PC-3 (cell line): ENCODE measurements at regions not wholly inside any gene's neighbourhood (a gene's known extent, or its start where the extent isn't known, plus 50 kb on each side); places are given as distances from the start of the nearest gene placed in this dataset.
A peak's percentile ranks its signal among the peaks of the same experiment; 100 is the strongest.

ENCODE experiments used
- ATAC-seq: fragments of 200-7000 bp; cut with Tn5 transposase; 2 replicates; pipeline ENCODE4 v1.9.1; 2020; ENCODE audit warnings: mild to moderate bottlenecking, moderate library complexity
- BruUV-seq: library from RNA; stranded (reverse); fragments of 400-500 nt; replicated peaks from 2 replicates; lab custom pipeline; 2021; lab: Mats Ljungman, UMichigan
- CTCF ChIA-PET: fragments of 300-600 bp; sonication (Branson Sonifier 250); formaldehyde crosslinking; loops from one replicate; lab custom pipeline; 2022; ENCODE audit warnings: antibody characterized with exemption; lab: Charles Lee
- POLR2A ChIA-PET: fragments of 300-600 bp; sonication (Branson Sonifier 250); formaldehyde crosslinking; loops from one replicate; lab custom pipeline; 2022; ENCODE audit warnings: antibody characterized with exemption; ENCODE audit not compliant: unreplicated experiment; lab: Charles Lee
- DNase-seq: peaks from one replicate; pipeline ENCODE4 v3.0.0-alpha.2; 2015
- H2AFZ ChIP-seq: fragments of 300-600 bp; sonication (generic); 2 replicates; pipeline ENCODE4 v1.6.0; 2016; ENCODE audit warnings: antibody characterized with exemption, low read length
- H3F3A ChIP-seq: fragments of 300-600 bp; sonication (generic); one replicate; pipeline ENCODE4 v1.6.0; 2017; ENCODE audit warnings: antibody characterized with exemption, low read length, control low read depth, mild to moderate bottlenecking; ENCODE audit not compliant: unreplicated experiment
- H3K27ac ChIP-seq: fragments of 300-600 bp; sonication (generic); 2 replicates; pipeline ENCODE4 v1.5.1; 2016; ENCODE audit warnings: mild to moderate bottlenecking, low read length
- H3K27me3 ChIP-seq: fragments of 300-600 bp; sonication (generic); 2 replicates; pipeline ENCODE4 v1.6.1; 2016; ENCODE audit warnings: low read length, mixed read lengths
- H3K36me3 ChIP-seq: fragments of 300-600 bp; sonication (generic); 2 replicates; pipeline ENCODE4 v1.6.1; 2016; ENCODE audit warnings: low read depth, mixed run types, low read length, mixed read lengths
- H3K4me1 ChIP-seq: fragments of 300-600 bp; sonication (generic); 2 replicates; pipeline ENCODE4 v1.5.1; 2016; ENCODE audit warnings: low read length; ENCODE audit not compliant: insufficient read depth
- H3K4me2 ChIP-seq: fragments of 300-600 bp; sonication (generic); 2 replicates; pipeline ENCODE4 v1.6.0; 2016; ENCODE audit warnings: low read length
- H3K4me3 ChIP-seq: fragments of 300-600 bp; sonication (generic); 2 replicates; pipeline ENCODE4 v1.5.1; 2016; ENCODE audit warnings: mild to moderate bottlenecking, low read length, mixed read lengths
- H3K79me2 ChIP-seq: fragments of 300-600 bp; sonication (generic); 2 replicates; pipeline ENCODE4 v1.6.1; 2017; ENCODE audit warnings: low read length, mixed read lengths
- H3K9ac ChIP-seq: fragments of 300-600 bp; sonication (generic); 2 replicates; pipeline ENCODE4 v1.6.0; 2016; ENCODE audit warnings: mild to moderate bottlenecking, low read length
- H3K9me2 ChIP-seq: fragments of 300-600 bp; sonication (generic); replicated peaks from 2 replicates; pipeline ENCODE4 v1.6.1; 2016; ENCODE audit warnings: mixed run types, low read length, mixed read lengths
- H3K9me3 ChIP-seq: fragments of 300-600 bp; sonication (generic); 2 replicates; pipeline ENCODE4 v1.6.1; 2016; ENCODE audit warnings: low read length, mixed read lengths
- H4K20me1 ChIP-seq: fragments of 300-600 bp; sonication (generic); 2 replicates; pipeline ENCODE4 v1.6.1; 2016; ENCODE audit warnings: low read length, mixed read lengths
- CTCF ChIP-seq: fragments of 300-600 bp; sonication (generic); conservative IDR thresholded peaks from 2 replicates; pipeline ENCODE4 v1.5.1; 2017; ENCODE audit warnings: antibody characterized with exemption, low read depth, mild to moderate bottlenecking, low read length
- EZH2 ChIP-seq: fragments of 300-600 bp; sonication (generic); IDR thresholded peaks from one replicate; pipeline ENCODE4 v1.6.1; 2017; ENCODE audit warnings: antibody characterized with exemption, mild to moderate bottlenecking, low read length; ENCODE audit not compliant: unreplicated experiment
- EZH2phosphoT487 ChIP-seq: fragments of 300-600 bp; sonication (generic); IDR thresholded peaks from 2 replicates; pipeline ENCODE4 v1.6.1; 2018; ENCODE audit warnings: mild to moderate bottlenecking, antibody characterized with exemption, low read length, borderline replicate concordance
- intact Hi-C: fragments of 100-400 bp; cut with micrococcal nuclease; formaldehyde crosslinking; loops from 2 replicates; pipeline ENCODE4 v1.9.0; 2023

GRCh38 chr5:109961751-109962150 lies 272.0 kb downstream of the MAN2A1 start:
- ChIA-PET POLR2A (no interaction called here), CTCF (no interaction called here)
- ATAC-seq (no peak), DNase-seq (no peak)
- no peak overlapping the region for H3K4me3 ChIP-seq
- no peak overlapping the region for H3K4me2 ChIP-seq
- no TSS peak for BruUV-seq
- no peaks in the 10 kb centered on the region for H3K9me2 ChIP-seq
- H3K9me3 ChIP-seq = no peaks in the 10 kb centered on the region
- no peaks in the 10 kb centered on the region for H3K36me3 ChIP-seq
- H3K4me1 ChIP-seq = no peaks in the 10 kb centered on the region
- no peaks in the 10 kb centered on the region for H3F3A ChIP-seq
- no peak overlapping the region for H3K9ac ChIP-seq
- H3K27me3 ChIP-seq = no peaks in the 10 kb centered on the region
- intact Hi-C loops = no loop called here
- H3K27ac ChIP-seq = no peak overlapping the region
- H4K20me1 ChIP-seq = no peaks in the 10 kb centered on the region
- H3K79me2 ChIP-seq = no peaks in the 10 kb centered on the region
- no peak for TF ChIP-seq EZH2phosphoT487
- no peak for TF ChIP-seq CTCF
- no peak for TF ChIP-seq EZH2
- no peak overlapping the region for H2AFZ ChIP-seq

- H3K4me1 ChIP-seq = no peaks in the 10 kb centered on the region
- no peak overlapping the region for H3K9ac ChIP-seq
- H4K20me1 ChIP-seq = no peaks in the 10 kb centered on the region
- no peaks in the 10 kb centered on the region for H3K9me2 ChIP-seq
- ChIA-PET POLR2A (no interaction called here), CTCF (no interaction called here)
- H3K4me2 ChIP-seq = no peak overlapping the region
- H3F3A ChIP-seq = no peaks in the 10 kb centered on the region
- intact Hi-C loops = no loop called here
- no peaks in the 10 kb centered on the region for H3K27me3 ChIP-seq
- no peaks in the 10 kb centered on the region for H3K36me3 ChIP-seq
- BruUV-seq = no TSS peak
- no peak overlapping the region for H3K27ac ChIP-seq
- no peaks in the 10 kb centered on the region for H3K79me2 ChIP-seq
- ATAC-seq (no peak), DNase-seq (no peak)
- TF ChIP-seq EZH2 = no peak
- TF ChIP-seq CTCF = no peak
- no peak for TF ChIP-seq EZH2phosphoT487
- no peak overlapping the region for H2AFZ ChIP-seq
- no peak overlapping the region for H3K4me3 ChIP-seq
- H3K9me3 ChIP-seq = no peaks in the 10 kb centered on the region
Measured at GRCh38 chr5:109962882-109963603, 273.3 kb downstream of the MAN2A1 start.

- BruUV-seq = no TSS peak
Measured at GRCh38 chr5:109964136-109964535, 274.4 kb downstream of the MAN2A1 start.

More at GRCh38 chr5:109964136-109964535, 274.4 kb downstream of the MAN2A1 start:
- no peak overlapping the region for H3K4me2 ChIP-seq
- no peaks in the 10 kb centered on the region for H3K36me3 ChIP-seq
- H3K9me3 ChIP-seq = no peaks in the 10 kb centered on the region
- H3K79me2 ChIP-seq = no peaks in the 10 kb centered on the region
- ChIA-PET CTCF (no interaction called here), POLR2A (no interaction called here)
- no peak overlapping the region for H3K9ac ChIP-seq
- no peaks in the 10 kb centered on the region for H3K27me3 ChIP-seq
- ATAC-seq (no peak), DNase-seq (peak; percentile 37)
- intact Hi-C loops = no loop called here
- TF ChIP-seq EZH2phosphoT487 (no peak), EZH2 (no peak), CTCF (no peak)
- H3K4me3 ChIP-seq = no peak overlapping the region
- no peaks in the 10 kb centered on the region for H4K20me1 ChIP-seq
- no peaks in the 10 kb centered on the region for H3K9me2 ChIP-seq
- no peak overlapping the region for H3K27ac ChIP-seq
- H2AFZ ChIP-seq = no peak overlapping the region
- H3K4me1 ChIP-seq = no peaks in the 10 kb centered on the region
- H3F3A ChIP-seq = no peaks in the 10 kb centered on the region
